ENCODE measurements at regions not wholly inside any gene's neighbourhood (a gene's known extent, or its start where the extent isn't known, plus 50 kb on each side); places are given as distances from the start of the nearest gene placed in this dataset.

DNA sequence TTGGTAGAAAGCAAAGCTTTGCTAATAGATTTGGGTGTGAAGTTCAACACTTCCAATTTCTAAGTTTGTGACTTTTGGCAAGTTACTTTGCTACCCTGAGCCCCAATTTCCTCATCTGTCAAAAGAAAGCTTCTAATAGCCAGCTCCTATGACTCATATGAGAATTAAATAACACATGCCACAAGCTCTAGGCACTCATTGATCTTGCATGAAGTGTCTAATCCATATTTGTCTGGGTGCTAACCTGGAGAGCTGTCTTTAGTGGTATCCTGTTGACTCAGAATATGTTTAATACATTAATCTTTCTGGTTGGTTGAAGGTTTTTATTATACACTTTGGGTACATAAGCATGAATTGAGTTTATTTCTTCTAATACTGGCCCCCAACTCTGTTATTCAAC is 188.8 kb downstream of the POSTN start:
- Histone ChIP-seq H3K36me3 (no peaks in the 10 kb centered on the region), H3K27me3 (replicated peaks in 1 of 7) (no peaks in the 10 kb centered on the region), H3K4me3 (no peak overlapping the region), H3K27ac (no peak overlapping the region), H3K4me1 (no peaks in the 10 kb centered on the region), H3K9me3 (no peaks in the 10 kb centered on the region)
- DNase-seq, result no peak
- TF ChIP-seq POLR2A (IDR thresholded peaks at IDR 0.05), result no peak
- no peak for TF ChIP-seq POLR2AphosphoS5 (IDR thresholded peaks at IDR 0.05)
- TF ChIP-seq, protein P1, sequence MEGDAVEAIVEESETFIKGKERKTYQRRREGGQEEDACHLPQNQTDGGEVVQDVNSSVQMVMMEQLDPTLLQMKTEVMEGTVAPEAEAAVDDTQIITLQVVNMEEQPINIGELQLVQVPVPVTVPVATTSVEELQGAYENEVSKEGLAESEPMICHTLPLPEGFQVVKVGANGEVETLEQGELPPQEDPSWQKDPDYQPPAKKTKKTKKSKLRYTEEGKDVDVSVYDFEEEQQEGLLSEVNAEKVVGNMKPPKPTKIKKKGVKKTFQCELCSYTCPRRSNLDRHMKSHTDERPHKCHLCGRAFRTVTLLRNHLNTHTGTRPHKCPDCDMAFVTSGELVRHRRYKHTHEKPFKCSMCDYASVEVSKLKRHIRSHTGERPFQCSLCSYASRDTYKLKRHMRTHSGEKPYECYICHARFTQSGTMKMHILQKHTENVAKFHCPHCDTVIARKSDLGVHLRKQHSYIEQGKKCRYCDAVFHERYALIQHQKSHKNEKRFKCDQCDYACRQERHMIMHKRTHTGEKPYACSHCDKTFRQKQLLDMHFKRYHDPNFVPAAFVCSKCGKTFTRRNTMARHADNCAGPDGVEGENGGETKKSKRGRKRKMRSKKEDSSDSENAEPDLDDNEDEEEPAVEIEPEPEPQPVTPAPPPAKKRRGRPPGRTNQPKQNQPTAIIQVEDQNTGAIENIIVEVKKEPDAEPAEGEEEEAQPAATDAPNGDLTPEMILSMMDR (IDR thresholded peaks at IDR 0.05 in 8 of 11, conservative IDR thresholded peaks at IDR 0.05 in 3 of 11), result no peak
- intact Hi-C loops (cut with DNase I; ENCODE audit: low total_unique reads), result no loop called here

DNA sequence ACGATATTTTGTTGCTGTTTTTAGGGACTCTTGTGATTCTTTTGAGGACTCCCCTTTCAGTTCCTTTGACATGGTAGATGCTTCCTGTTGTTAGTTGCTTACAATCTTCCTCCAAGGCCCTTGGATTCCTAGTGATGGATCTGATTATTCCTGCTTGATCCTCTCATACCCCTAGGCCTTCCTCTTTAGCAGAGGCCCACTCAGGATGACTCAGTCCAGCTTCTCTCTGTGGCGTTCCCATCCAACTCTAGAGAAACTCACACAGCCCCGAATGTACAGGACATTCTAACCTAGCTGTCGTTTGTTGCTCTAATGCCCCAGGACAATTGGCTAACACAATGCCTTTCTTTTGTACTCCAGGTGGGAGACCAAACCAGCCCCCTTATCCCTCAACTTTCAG is 191.4 kb downstream of the POSTN start:
- H3K36me3 ChIP-seq, result no peaks in the 10 kb centered on the region
- H3K4me3 ChIP-seq, result no peak overlapping the region
- intact Hi-C loops (cut with DNase I; ENCODE audit: low total_unique reads), result no loop called here
- no peak overlapping the region for H3K27ac ChIP-seq
- H3K9me3 ChIP-seq, result no peaks in the 10 kb centered on the region
- H3K27me3 ChIP-seq (replicated peaks in 1 of 7), result no peaks in the 10 kb centered on the region
- no peaks in the 10 kb centered on the region for H3K4me1 ChIP-seq
- no peak for DNase-seq
- TF ChIP-seq, protein P1 (IDR thresholded peaks at IDR 0.05 in 8 of 11, conservative IDR thresholded peaks at IDR 0.05 in 3 of 11), result no peak
- TF ChIP-seq POLR2AphosphoS5 (IDR thresholded peaks at IDR 0.05) (no peak), POLR2A (IDR thresholded peaks at IDR 0.05) (no peak)
- 68 to 90% (median 81%) methylated on average over 4 of the region's 4 CpGs for WGBS, 5 donors

DNA sequence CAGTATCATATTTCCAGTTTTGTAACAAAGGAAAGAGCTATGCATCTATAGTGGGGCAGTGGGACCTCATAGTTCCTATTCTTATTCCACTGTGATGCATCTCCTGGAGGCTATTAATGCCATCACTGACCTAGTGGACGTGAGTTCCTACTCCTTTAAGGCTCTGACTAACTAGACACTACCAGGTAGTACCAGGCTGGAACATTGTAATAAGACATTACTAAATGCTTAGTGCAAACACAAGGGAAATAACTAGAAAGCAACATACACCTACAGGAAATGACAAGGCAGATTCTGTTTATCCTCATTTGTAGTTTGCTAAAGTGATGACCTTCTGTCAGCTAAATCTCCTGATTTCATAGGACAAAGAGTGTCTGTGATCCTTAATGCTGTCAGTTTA is 192.5 kb downstream of the POSTN start:
- TF ChIP-seq POLR2A (IDR thresholded peaks at IDR 0.05) (no peak), POLR2AphosphoS5 (IDR thresholded peaks at IDR 0.05) (no peak)
- TF ChIP-seq, protein P1 (IDR thresholded peaks at IDR 0.05 in 8 of 11, conservative IDR thresholded peaks at IDR 0.05 in 3 of 11), result no peak
- Histone ChIP-seq H3K27me3 (replicated peaks in 1 of 7) (no peaks in the 10 kb centered on the region), H3K4me1 (no peaks in the 10 kb centered on the region), H3K36me3 (no peaks in the 10 kb centered on the region), H3K9me3 (peaks cover 0 to 6% (median 1%) of the 10 kb centered on the region in 8 donors), H3K4me3 (no peak overlapping the region), H3K27ac (no peak overlapping the region)
- intact Hi-C loops (cut with DNase I; ENCODE audit: low total_unique reads), result no loop called here
- WGBS, 5 donors, result 47 to 62% (median 55%) methylated on average over 1 of the region's 1 CpG
- DNase-seq, result no peak

DNA sequence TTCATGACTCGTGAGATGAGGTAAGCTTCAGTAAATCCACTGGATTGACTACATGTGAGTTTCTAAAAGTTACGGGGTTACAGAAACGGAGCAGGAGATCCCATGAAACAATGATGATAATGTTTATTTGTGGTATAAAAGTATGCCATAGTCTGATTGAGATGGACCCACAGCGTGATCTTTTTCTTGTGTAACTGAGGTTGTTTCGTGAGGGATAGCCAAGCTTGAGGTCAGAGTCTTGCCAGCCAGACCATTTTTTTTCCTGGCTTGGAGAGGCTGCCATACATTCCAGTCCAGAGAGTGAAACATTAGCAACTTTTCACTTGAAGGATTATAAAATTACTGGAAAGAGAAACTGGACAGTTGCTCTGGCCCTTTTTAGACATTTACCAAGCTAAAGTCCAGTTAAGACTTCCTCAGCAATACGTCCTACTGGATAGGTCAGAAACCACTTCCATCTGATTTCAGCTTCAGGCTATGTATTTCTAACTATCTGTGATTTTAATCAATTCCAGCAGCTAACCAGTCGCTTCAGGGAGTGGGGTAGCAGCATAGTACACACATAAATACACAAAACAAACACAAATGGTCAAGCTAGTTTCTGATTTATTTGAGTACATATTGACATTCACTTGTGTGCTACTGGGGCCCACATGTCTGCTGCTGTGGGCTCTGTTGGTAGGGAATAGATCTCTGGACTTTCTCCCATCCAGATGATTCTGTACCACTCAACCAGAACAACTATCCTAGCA is 194.6 kb downstream of the POSTN start:
- TF ChIP-seq POLR2AphosphoS5 (IDR thresholded peaks at IDR 0.05), result no peak
- TF ChIP-seq, protein P1 (IDR thresholded peaks at IDR 0.05 in 8 of 11, conservative IDR thresholded peaks at IDR 0.05 in 3 of 11), result no peak
- no peak for TF ChIP-seq POLR2A (IDR thresholded peaks at IDR 0.05)
- WGBS, 5 donors, result 59 to 74% (median 65%) methylated on average over 7 of the region's 7 CpGs
- H3K4me1 ChIP-seq, result no peaks in the 10 kb centered on the region

More for the DNA sequence above, 194.6 kb downstream of the POSTN start:
- Histone ChIP-seq H3K27ac (no peak overlapping the region), H3K36me3 (no peaks in the 10 kb centered on the region), H3K27me3 (replicated peaks in 1 of 7) (no peaks in the 10 kb centered on the region), H3K9me3 (peaks cover 0 to 11% (median 1%) of the 10 kb centered on the region in 8 donors), H3K4me3 (no peak overlapping the region)
- intact Hi-C loops (cut with DNase I; ENCODE audit: low total_unique reads), result no loop called here
- no peak for DNase-seq
